Endothelial cell of umbilical vein (primary cell): ENCODE measurements at regions not wholly inside any gene's neighbourhood (a gene's known extent, or its start where the extent isn't known, plus 50 kb on each side); places are given as distances from the start of the nearest gene placed in this dataset.

Experiments
- BruUV-seq: library from RNA; stranded (reverse); fragments of 400-500 nt; replicated peaks from 2 replicates; lab custom pipeline; 2021; lab: Mats Ljungman, UMichigan
- CTCF ChIA-PET: fragments of 300-600, 350-600 bp; sonication (Branson Sonifier 250); formaldehyde crosslinking; loops from one replicate; lab custom pipeline; 2021; ENCODE audit warnings: antibody characterized with exemption, inconsistent platforms; lab: Charles Lee
- POLR2A ChIA-PET: fragments of 300-600, 350-600 bp; sonication (Branson Sonifier 250); formaldehyde crosslinking; loops from one replicate; lab custom pipeline; 2021; ENCODE audit warnings: antibody characterized with exemption, inconsistent platforms; lab: Charles Lee
- DNase-seq: peaks from one replicate; pipeline ENCODE4 v3.0.0-alpha.2; 2011; ENCODE audit warnings: low read depth, low spot score
- FAIRE-seq: peaks from 2 replicates; lab custom pipeline; 2011; peaks lifted over from hg19 to GRCh38; lab: Jason Lieb, UNC
- H2AFZ ChIP-seq: 2 replicates; pipeline ENCODE4 v1.6.0; 2012; ENCODE audit warnings: low read depth, low read length, control low read depth, inconsistent platforms
- H3K27ac ChIP-seq: 2 replicates; pipeline ENCODE4 v1.5.1; 2011; ENCODE audit warnings: low read depth, mild to moderate bottlenecking, control low read depth, low read length, moderate library complexity; ENCODE audit not compliant: insufficient read depth
- H3K27me3 ChIP-seq, 2 experiments: 2 replicates each; pipeline versions ENCODE4 v1.6.0 to v1.6.1; 2011; ENCODE audit warnings: low read length in 2 of 2, mixed read lengths in 1 of 2; ENCODE audit not compliant: control insufficient read depth in 2 of 2, insufficient read depth in 2 of 2
- H3K36me3 ChIP-seq, 2 experiments: 2 replicates in 1 of 2; 3 replicates in 1 of 2; pipeline ENCODE4 v1.5.1; 2011; ENCODE audit warnings: low read length in 2 of 2, mild to moderate bottlenecking in 1 of 2, moderate library complexity in 1 of 2; ENCODE audit not compliant: control insufficient read depth in 2 of 2, insufficient read depth in 2 of 2; ENCODE audit errors: extremely low read depth in 1 of 2
- H3K4me1 ChIP-seq: 3 replicates; pipeline ENCODE4 v1.5.1; 2011; ENCODE audit warnings: mild to moderate bottlenecking, low read length; ENCODE audit not compliant: control insufficient read depth, insufficient read depth; ENCODE audit errors: extremely low read depth
- H3K4me2 ChIP-seq: 2 replicates; pipeline ENCODE4 v1.6.1; 2011; ENCODE audit warnings: low read length, control low read depth, mixed read lengths; ENCODE audit not compliant: insufficient read depth
- H3K4me3 ChIP-seq, 3 experiments: fragments of 200-600 bp in 1 of 3; sonication (generic), shearing (Covaris generic) in 1 of 3; replicated peaks in 1 of 3; 2 replicates each; pipeline ENCODE4 v1.5.1; 2011 to 2016; ENCODE audit warnings: control low read depth in 3 of 3, low read length in 3 of 3, mild to moderate bottlenecking in 2 of 3, inconsistent platforms in 1 of 3, low read depth in 1 of 3, moderate library complexity in 1 of 3; ENCODE audit not compliant: insufficient read depth in 1 of 3
- H3K79me2 ChIP-seq: 2 replicates; pipeline ENCODE4 v1.6.0; 2012; ENCODE audit warnings: low read length, inconsistent platforms; ENCODE audit not compliant: control insufficient read depth, insufficient read depth
- H3K9ac ChIP-seq: replicated peaks from 2 replicates; pipeline ENCODE3; 2011; ENCODE audit warnings: low read length, control low read depth; ENCODE audit not compliant: insufficient read depth; ENCODE audit errors: extremely low read depth
- H3K9me1 ChIP-seq: replicated peaks from 3 replicates; pipeline ENCODE4 v1.6.0; 2011; ENCODE audit warnings: mild to moderate bottlenecking, low read length; ENCODE audit not compliant: control insufficient read depth, insufficient read depth; ENCODE audit errors: extremely low read depth
- H3K9me3 ChIP-seq: replicated peaks from 2 replicates; pipeline ENCODE4 v1.5.1; 2012; ENCODE audit warnings: low read length, inconsistent platforms; ENCODE audit not compliant: control insufficient read depth, insufficient read depth
- H4K20me1 ChIP-seq: replicated peaks from 2 replicates; pipeline ENCODE3; 2011; ENCODE audit warnings: mild to moderate bottlenecking, low read length; ENCODE audit not compliant: control insufficient read depth, insufficient read depth; ENCODE audit errors: extremely low read depth
- CTCF ChIP-seq, 2 donors: IDR thresholded peaks; 1 replicate in 1 of 2; 2 replicates in 1 of 2; pipeline ENCODE4 v1.5.1; 2011; ENCODE audit warnings: low read length in 2 of 2, mild to moderate bottlenecking in 2 of 2, moderate library complexity in 2 of 2, control low read depth in 1 of 2, inconsistent platforms in 1 of 2, low read depth in 1 of 2; ENCODE audit not compliant: insufficient read depth in 1 of 2; ENCODE audit errors: extremely low read depth in 1 of 2
- EZH2 ChIP-seq: IDR thresholded peaks from 2 replicates; pipeline ENCODE4 v1.6.1; 2012; ENCODE audit warnings: borderline replicate concordance, low read depth, mild to moderate bottlenecking, moderate library complexity, low read length, inconsistent platforms; ENCODE audit not compliant: severe bottlenecking
- FOS ChIP-seq: IDR thresholded peaks from 2 replicates; pipeline ENCODE4 v1.6.1; 2011; ENCODE audit warnings: mild to moderate bottlenecking, low read length, moderate library complexity, borderline replicate concordance; ENCODE audit not compliant: insufficient read depth
- GATA2 ChIP-seq: IDR thresholded peaks from 2 replicates; pipeline ENCODE4 v1.7.0; 2011; ENCODE audit warnings: low read depth, mild to moderate bottlenecking, moderate library complexity, mixed read lengths, low read length; ENCODE audit not compliant: insufficient read length, insufficient read depth
- JUN ChIP-seq: IDR thresholded peaks from 2 replicates; pipeline ENCODE4 v1.6.1; 2011; ENCODE audit warnings: borderline replicate concordance, low read depth; ENCODE audit not compliant: insufficient read length, insufficient read depth
- MAX ChIP-seq: IDR thresholded peaks from 2 replicates; pipeline ENCODE4 v1.6.1; 2011; ENCODE audit not compliant: insufficient read depth, insufficient read length
- MYC ChIP-seq: IDR thresholded peaks from one replicate; pipeline ENCODE4 v1.6.1; 2011; ENCODE audit warnings: mild to moderate bottlenecking, low read depth, low read length
- POLR2A ChIP-seq: IDR thresholded peaks from 2 replicates; pipeline ENCODE4 v1.6.1; 2012; ENCODE audit warnings: low read depth, mild to moderate bottlenecking, control low read depth, low read length
- POLR2AphosphoS5 ChIP-seq: IDR thresholded peaks from 2 replicates; pipeline ENCODE4 v1.6.1; 2012; ENCODE audit warnings: low read depth, mild to moderate bottlenecking, control low read depth, low read length, moderate library complexity; ENCODE audit not compliant: insufficient read depth
- dilution Hi-C: fragments of 300-500 bp; cut with MboI; formaldehyde crosslinking; loops from one replicate; pipeline ENCODE4 v1.15.0; 2019; ENCODE audit warnings: low sequenced_read_pairs; ENCODE audit not compliant: extremely low pct_ligation_motif_present
- intact Hi-C: fragments of 100-400 bp; cut with micrococcal nuclease; formaldehyde crosslinking; loops from one replicate; pipeline ENCODE4 v1.10.0; 2022

- no TSS peak for BruUV-seq
- CTCF ChIA-PET = interaction anchor here (1.8 kb wide), 1 partner anchor 11 kb away, joined by 4 read pairs; no protein-coding TSS in a partner anchor
- Histone ChIP-seq H3K4me1 (no peaks in the 10 kb centered on the region), H4K20me1 (no peaks in the 10 kb centered on the region), H3K79me2 (no peaks in the 10 kb centered on the region), H3K4me3 (no peak overlapping the region), H2AFZ (no peak overlapping the region), H3K27ac (no peak overlapping the region), H3K9me3 (no peaks in the 10 kb centered on the region), H3K9me1 (no peaks in the 10 kb centered on the region), H3K4me2 (no peak overlapping the region), H3K9ac (no peak overlapping the region), H3K36me3 (no peaks in the 10 kb centered on the region), H3K27me3 (no peaks in the 10 kb centered on the region)
- FAIRE-seq (no peak), DNase-seq (no peak)
- TF ChIP-seq MYC (no peak), JUN (no peak), POLR2AphosphoS5 (no peak), POLR2A (no peak), CTCF (IDR thresholded peaks at IDR 0.05; ENCODE audit: extremely low read depth in 1 of 2, insufficient read depth in 1 of 2, low read depth in 1 of 2, low read length in 2 of 2) (no peak)
- intact Hi-C loops (no loop called here), dilution Hi-C loops (no loop called here)
- POLR2A ChIA-PET = no interaction called here
These were observed 243.8 kb upstream of the PLEKHG7 start for GRCh38 chr12:92458996-92459395.

- Histone ChIP-seq H3K4me2 (no peak overlapping the region), H4K20me1 (no peaks in the 10 kb centered on the region), H3K4me3 (no peak overlapping the region), H3K9me3 (no peaks in the 10 kb centered on the region), H3K27ac (no peak overlapping the region), H3K79me2 (no peaks in the 10 kb centered on the region), H3K4me1 (peaks cover 2% of the 10 kb centered on the region), H3K9ac (no peak overlapping the region), H3K36me3 (no peaks in the 10 kb centered on the region), H3K9me1 (no peaks in the 10 kb centered on the region), H2AFZ (no peak overlapping the region), H3K27me3 (no peaks in the 10 kb centered on the region)
- ChIA-PET CTCF (no interaction called here), POLR2A (no interaction called here)
- no peak for TF ChIP-seq FOS
- no peak for TF ChIP-seq GATA2
- TF ChIP-seq EZH2 = no peak
- no peak for TF ChIP-seq MYC
- no peak for TF ChIP-seq JUN
- no peak for TF ChIP-seq CTCF (IDR thresholded peaks at IDR 0.05; ENCODE audit: extremely low read depth in 1 of 2, insufficient read depth in 1 of 2, low read depth in 1 of 2, low read length in 2 of 2)
- TF ChIP-seq MAX = no peak
- TF ChIP-seq POLR2AphosphoS5 = no peak
- no peak for TF ChIP-seq POLR2A
- intact Hi-C loops (no loop called here), dilution Hi-C loops (no loop called here)
- DNase-seq (no peak), FAIRE-seq (no peak)
- no TSS peak for BruUV-seq
These were observed 245.2 kb upstream of the PLEKHG7 start for GRCh38 chr12:92457458-92458180.
